KOPT-K1 (cell line): ENCODE measurements at regions not wholly inside any gene's neighbourhood (a gene's known extent, or its start where the extent isn't known, plus 50 kb on each side); places are given as distances from the start of the nearest gene placed in this dataset.
"Not testable (repeated sequence)": the region's sequence is repeated elsewhere in the genome, so short reads cannot be mapped to it uniquely, and the experiment has no call there.

Experiments
- H3K27ac ChIP-seq: fragments of 200-600 bp; sonication (generic); 2 replicates; pipeline ENCODE4 v1.5.1; 2016; ENCODE audit warnings: antibody characterized with exemption, mild to moderate bottlenecking, low read depth, low read length; ENCODE audit not compliant: poor library complexity, severe bottlenecking
- H3K36me3 ChIP-seq: fragments of 200-600 bp; sonication (generic); 2 replicates; pipeline ENCODE4 v1.5.1; 2017; ENCODE audit warnings: antibody characterized with exemption, mild to moderate bottlenecking, low read length, moderate library complexity; ENCODE audit not compliant: insufficient read depth
- H3K9me3 ChIP-seq: fragments of 200-600 bp; sonication (generic); 2 replicates; pipeline ENCODE4 v1.5.1; 2017; ENCODE audit warnings: antibody characterized with exemption, low read length, mild to moderate bottlenecking; ENCODE audit not compliant: insufficient read depth, poor library complexity, severe bottlenecking

DNA sequence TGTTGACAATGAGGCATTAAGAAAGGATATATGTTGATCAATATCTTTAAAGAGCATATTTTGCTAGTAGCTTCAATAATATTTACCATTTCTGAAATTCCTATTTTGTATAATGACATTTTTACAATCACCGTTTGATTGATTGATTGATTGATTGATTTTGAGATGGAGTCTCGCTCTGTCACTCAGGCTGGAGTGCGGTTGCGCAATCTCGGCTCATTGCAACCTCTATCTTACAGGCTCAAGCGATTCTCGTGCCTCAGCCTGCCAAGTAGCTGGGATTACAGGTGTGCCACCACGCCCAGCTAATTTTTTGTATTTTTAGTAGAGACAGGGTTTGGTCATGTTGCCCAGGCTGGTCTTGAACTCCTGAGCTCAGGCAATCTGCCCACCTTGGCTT, 150.9 kb upstream of the TEX13D start:
- not testable (repeated sequence) for H3K36me3 ChIP-seq

DNA sequence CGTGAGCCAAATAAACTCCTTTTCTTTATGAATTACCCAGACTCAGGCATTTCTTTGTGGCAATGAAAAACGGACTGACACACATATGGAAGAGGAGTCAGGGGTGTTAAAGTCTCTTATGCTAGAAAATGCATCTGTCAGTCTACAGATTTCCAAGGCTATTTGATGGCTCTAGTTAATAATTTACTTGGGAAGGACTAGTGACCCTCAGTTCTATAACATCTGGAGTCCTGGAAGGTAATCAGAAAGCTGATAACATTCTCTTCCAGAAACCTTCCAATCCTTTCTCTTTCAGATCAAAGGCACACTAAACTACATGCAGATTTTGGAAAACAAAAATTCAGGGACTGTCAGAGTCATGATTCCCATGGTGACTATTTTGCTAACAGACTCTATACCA, 142.0 kb upstream of the TEX13D start:
- Histone ChIP-seq H3K9me3 (no peaks in the 10 kb centered on the region), H3K27ac (no peak overlapping the region), H3K36me3 (no peaks in the 10 kb centered on the region)

More for the DNA sequence above, 150.9 kb upstream of the TEX13D start:
- H3K9me3 ChIP-seq, H3K27ac ChIP-seq: not testable (repeated sequence)

DNA sequence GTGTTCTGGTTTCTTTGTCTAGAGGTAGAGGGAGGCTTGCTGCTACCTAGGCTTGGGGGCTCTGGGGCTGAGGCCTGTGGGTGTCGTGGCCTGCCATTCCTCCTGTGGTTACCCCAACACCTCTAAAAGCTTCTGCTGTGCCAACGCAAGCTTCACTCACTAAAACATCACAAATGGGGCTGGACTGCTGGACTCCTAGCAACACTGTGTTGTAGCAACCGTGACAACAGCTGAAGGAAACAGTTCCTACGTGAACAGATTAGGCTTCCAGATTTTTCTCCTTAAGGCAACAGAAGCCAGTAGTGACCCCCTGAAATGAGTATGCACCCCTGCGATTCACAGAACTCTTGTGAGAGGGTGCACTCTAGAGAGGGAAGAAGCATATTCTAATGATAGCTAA, 138.3 kb upstream of the TEX13D start:
- no peaks in the 10 kb centered on the region for H3K36me3 ChIP-seq
- H3K27ac ChIP-seq: no peak overlapping the region

GRCh38 chrX:124194901-124195300, 137.6 kb upstream of the TEX13D start:
- no peaks in the 10 kb centered on the region for H3K9me3 ChIP-seq
- no peaks in the 10 kb centered on the region for H3K36me3 ChIP-seq
- H3K27ac ChIP-seq: no peak overlapping the region

More for the DNA sequence above, 138.3 kb upstream of the TEX13D start:
- no peaks in the 10 kb centered on the region for H3K9me3 ChIP-seq

- H3K27ac ChIP-seq: no peak overlapping the region
- no peaks in the 10 kb centered on the region for H3K9me3 ChIP-seq
These were observed 129.1 kb upstream of the TEX13D start for GRCh38 chrX:124203311-124203710.

DNA sequence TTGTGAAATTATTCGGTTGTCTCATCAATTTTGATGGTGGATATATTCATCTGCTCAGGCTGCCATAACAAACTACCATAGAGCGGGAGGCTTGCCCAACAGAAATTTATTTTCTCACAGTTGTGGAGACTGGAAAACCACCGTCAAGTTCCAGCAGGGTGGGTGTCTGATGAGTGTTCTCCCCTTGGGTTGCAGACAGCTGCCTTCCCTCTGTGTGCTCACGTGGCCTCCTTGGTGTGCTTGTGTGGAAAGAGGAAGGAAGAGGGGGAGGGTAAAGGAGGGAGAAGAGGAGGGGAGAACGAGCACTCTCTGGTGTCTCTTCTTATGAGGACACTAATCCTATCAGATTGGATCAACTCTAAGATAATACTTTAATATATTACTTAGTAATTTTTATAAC, 123.8 kb upstream of the TEX13D start:
- Histone ChIP-seq H3K9me3 (no peaks in the 10 kb centered on the region), H3K27ac (peak overlapping the region; percentile 32), H3K36me3 (no peaks in the 10 kb centered on the region)

More at GRCh38 chrX:124203311-124203710, 129.1 kb upstream of the TEX13D start:
- H3K36me3 ChIP-seq: no peaks in the 10 kb centered on the region

GRCh38 chrX:124209792-124210576, 122.5 kb upstream of the TEX13D start:
- Histone ChIP-seq H3K27ac (peak overlapping the region; percentile 59), H3K9me3 (no peaks in the 10 kb centered on the region), H3K36me3 (no peaks in the 10 kb centered on the region)

- Histone ChIP-seq H3K36me3 (no peaks in the 10 kb centered on the region), H3K9me3 (no peaks in the 10 kb centered on the region), H3K27ac (peak overlapping the region; percentile 59)
These were observed 121.0 kb upstream of the TEX13D start for GRCh38 chrX:124211312-124211942.

DNA sequence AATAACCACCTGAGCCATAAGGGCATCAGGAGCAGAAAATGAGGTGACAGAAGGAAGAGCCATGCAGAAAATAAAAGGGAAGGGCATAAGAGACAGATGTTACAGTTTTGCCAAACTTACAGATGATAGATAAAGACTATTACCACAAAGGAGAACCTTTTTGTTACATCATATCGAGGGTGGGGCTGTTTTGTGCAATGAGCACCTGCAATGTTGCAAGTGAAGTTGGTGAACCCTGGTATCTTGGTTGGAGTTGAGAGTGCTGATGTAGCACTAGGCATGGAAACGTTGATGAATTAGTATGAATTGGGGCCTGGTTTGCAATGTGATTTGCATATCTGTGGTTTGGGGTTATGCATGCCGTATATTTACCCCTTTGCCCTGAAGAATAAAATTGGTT, 119.8 kb upstream of the TEX13D start:
- H3K9me3 ChIP-seq: no peaks in the 10 kb centered on the region
- peak overlapping the region; percentile 59 for H3K27ac ChIP-seq
- no peaks in the 10 kb centered on the region for H3K36me3 ChIP-seq

- Histone ChIP-seq H3K27ac (peak overlapping the region; percentile 96), H3K9me3 (no peaks in the 10 kb centered on the region), H3K36me3 (no peaks in the 10 kb centered on the region)
These were observed 116.7 kb upstream of the TEX13D start for GRCh38 chrX:124215786-124216185.

DNA sequence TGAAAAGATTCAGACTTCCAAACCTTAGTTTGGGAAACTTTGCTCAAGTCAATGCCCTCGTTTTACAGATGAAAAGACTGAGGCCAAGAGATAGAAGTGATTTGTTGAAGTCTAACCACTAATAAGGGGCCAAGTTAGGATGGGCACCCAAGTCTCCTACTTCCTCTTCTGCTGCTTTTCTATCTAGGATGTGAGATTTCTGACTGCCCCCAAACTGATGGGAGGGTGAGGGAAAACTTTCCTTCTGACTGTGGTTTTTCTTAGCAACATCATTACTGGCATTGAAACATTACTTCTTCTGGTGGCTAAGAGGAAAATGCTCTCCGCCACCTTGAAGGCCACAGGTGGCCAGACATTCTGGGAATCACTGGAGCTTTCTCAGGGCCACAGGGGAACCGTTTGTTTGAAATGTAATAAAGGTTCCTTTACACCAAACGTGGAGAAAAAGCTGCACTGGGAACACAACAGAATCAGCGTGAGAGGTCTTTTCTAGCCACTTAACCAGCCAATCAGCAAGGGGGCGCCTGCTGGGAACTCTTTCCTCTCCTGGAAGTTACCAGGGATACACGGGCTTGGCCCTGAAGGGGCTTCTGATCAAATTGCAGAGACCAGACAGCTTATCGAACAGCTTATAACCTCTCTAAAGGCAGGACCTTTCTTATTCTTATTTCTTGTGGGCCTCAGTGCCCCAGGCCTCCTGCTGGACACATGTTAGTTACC, 115.9 kb upstream of the TEX13D start:
- H3K36me3 ChIP-seq: no peaks in the 10 kb centered on the region
- H3K27ac ChIP-seq: peak overlapping the region; percentile 96
- H3K9me3 ChIP-seq: no peaks in the 10 kb centered on the region

- Histone ChIP-seq H3K27ac (peak overlapping the region; percentile 96), H3K36me3 (no peaks in the 10 kb centered on the region)
These were observed 114.9 kb upstream of the TEX13D start for GRCh38 chrX:124217304-124218251.

GRCh38 chrX:124223524-124223923, 108.9 kb upstream of the TEX13D start:
- no peaks in the 10 kb centered on the region for H3K36me3 ChIP-seq
- H3K9me3 ChIP-seq: no peaks in the 10 kb centered on the region

More at GRCh38 chrX:124217304-124218251, 114.9 kb upstream of the TEX13D start:
- no peaks in the 10 kb centered on the region for H3K9me3 ChIP-seq

GRCh38 chrX:124224528-124224927, 107.9 kb upstream of the TEX13D start:
- Histone ChIP-seq H3K9me3 (no peaks in the 10 kb centered on the region), H3K36me3 (no peaks in the 10 kb centered on the region), H3K27ac (peak overlapping the region; percentile 96)

More at GRCh38 chrX:124223524-124223923, 108.9 kb upstream of the TEX13D start:
- peak overlapping the region; percentile 96 for H3K27ac ChIP-seq
